ENCODE measurements at regions not wholly inside any gene's neighbourhood (a gene's known extent, or its start where the extent isn't known, plus 50 kb on each side); places are given as distances from the start of the nearest gene placed in this dataset.

GRCh38 chr5:163105456-163105855 lies 331.9 kb upstream of the CCNG1 start:
- TF ChIP-seq EZH2 (IDR thresholded peaks at IDR 0.05; ENCODE audit: low read length, missing control alignments) (no peak), CTCF (conservative IDR thresholded peaks at IDR 0.05 in 1 of 2, IDR thresholded peaks at IDR 0.05 in 1 of 2; ENCODE audit: low read depth in 1 of 2, low read length in 2 of 2) (no peak)
